PC-9 (cell line): ENCODE measurements at regions not wholly inside any gene's neighbourhood (a gene's known extent, or its start where the extent isn't known, plus 50 kb on each side); places are given as distances from the start of the nearest gene placed in this dataset.

Source experiments
- BruUV-seq: library from RNA; stranded (reverse); fragments of 400-500 nt; replicated peaks from 2 replicates; lab custom pipeline; 2021; lab: Mats Ljungman, UMichigan
- CTCF ChIA-PET: fragments of 300-600 bp; sonication (Branson Sonifier 250); formaldehyde crosslinking; loops from one replicate; lab custom pipeline; 2022; ENCODE audit warnings: antibody characterized with exemption; lab: Charles Lee
- POLR2A ChIA-PET: fragments of 300-600 bp; sonication (Branson Sonifier 250); formaldehyde crosslinking; loops from one replicate; lab custom pipeline; 2022; ENCODE audit warnings: antibody characterized with exemption; ENCODE audit not compliant: unreplicated experiment; lab: Charles Lee
- DNase-seq, 2 experiments: peaks; one replicate each; pipeline versions ENCODE4 v3.0.0 to v3.0.0-alpha.2; 2015 to 2022; ENCODE audit warnings: mixed read lengths in 1 of 2
- H2AFZ ChIP-seq: fragments of 200-600 bp; sonication (generic); 2 replicates; pipeline ENCODE4 v1.8.1; 2017; ENCODE audit warnings: antibody characterized with exemption
- H3F3A ChIP-seq: fragments of 200-600 bp; sonication (generic); 2 replicates; pipeline ENCODE4 v1.8.1; 2017; ENCODE audit warnings: antibody characterized with exemption, mild to moderate bottlenecking, low read depth; ENCODE audit not compliant: insufficient read depth
- H3K27ac ChIP-seq: fragments of 200-600 bp; sonication (generic); 2 replicates; pipeline ENCODE4 v1.6.1; 2016; ENCODE audit warnings: mixed run types
- H3K27me3 ChIP-seq: fragments of 200-600 bp; sonication (generic); 2 replicates; pipeline ENCODE4 v1.6.1; 2016; ENCODE audit warnings: low read depth, mixed run types; ENCODE audit not compliant: insufficient read depth
- H3K36me3 ChIP-seq: fragments of 200-600 bp; sonication (generic); 2 replicates; pipeline ENCODE4 v1.6.1; 2016; ENCODE audit warnings: low read depth, mixed run types
- H3K4me1 ChIP-seq: fragments of 200-600 bp; sonication (generic); replicated peaks from 2 replicates; pipeline ENCODE4 v1.6.1; 2016; ENCODE audit warnings: mixed run types; ENCODE audit not compliant: insufficient read depth
- H3K4me2 ChIP-seq: fragments of 200-600 bp; sonication (generic); 2 replicates; pipeline ENCODE4 v1.6.1; 2017; ENCODE audit warnings: mixed run types
- H3K4me3 ChIP-seq: fragments of 200-600 bp; sonication (generic); 2 replicates; pipeline ENCODE4 v1.6.1; 2016; ENCODE audit warnings: mixed run types
- H3K79me2 ChIP-seq: fragments of 200-600 bp; sonication (generic); 2 replicates; pipeline ENCODE4 v1.6.1; 2017; ENCODE audit warnings: low read depth, mixed run types
- H3K9me2 ChIP-seq: fragments of 200-600 bp; sonication (generic); 2 replicates; pipeline ENCODE4 v1.8.1; 2017; ENCODE audit warnings: mild to moderate bottlenecking; ENCODE audit not compliant: insufficient read depth
- H3K9me3 ChIP-seq: fragments of 200-600 bp; sonication (generic); 2 replicates; pipeline ENCODE4 v1.8.1; 2016; ENCODE audit warnings: low read depth; ENCODE audit not compliant: insufficient read depth
- H4K20me1 ChIP-seq: fragments of 200-600 bp; sonication (generic); 2 replicates; pipeline ENCODE4 v1.8.1; 2017; ENCODE audit not compliant: insufficient read depth
- CTCF ChIP-seq: fragments of 200-600 bp; sonication (generic); conservative IDR thresholded peaks from 2 replicates; pipeline ENCODE4 v1.6.1; 2017; ENCODE audit warnings: mixed run types, antibody characterized with exemption, mild to moderate bottlenecking, moderate library complexity
- EZH2 ChIP-seq: fragments of 200-600 bp; sonication (generic); IDR thresholded peaks from 2 replicates; pipeline ENCODE4 v1.8.0; 2017; ENCODE audit warnings: antibody characterized with exemption, low read depth
- intact Hi-C: fragments of 100-400 bp; cut with micrococcal nuclease; formaldehyde crosslinking; loops from one replicate; pipeline ENCODE4 v1.10.0; 2022; ENCODE audit not compliant: unreplicated experiment

GRCh38 chr9:12980085-12980851, 205.4 kb downstream of the LURAP1L start:
- POLR2A ChIA-PET: no interaction called here
- CTCF ChIA-PET: interaction anchor here (0.6 kb wide), 1 partner anchor 162 kb away, joined by 6 read pairs; no protein-coding TSS in a partner anchor
- H3K4me1 ChIP-seq: no peaks in the 10 kb centered on the region
- H3K9me3 ChIP-seq: no peaks in the 10 kb centered on the region
- no peak overlapping the region for H2AFZ ChIP-seq
- H3K27ac ChIP-seq: no peak overlapping the region
- no peaks in the 10 kb centered on the region for H3K36me3 ChIP-seq
- H3K4me2 ChIP-seq: no peak overlapping the region
- no peaks in the 10 kb centered on the region for H4K20me1 ChIP-seq
- no peaks in the 10 kb centered on the region for H3F3A ChIP-seq
- TF ChIP-seq CTCF (no peak), EZH2 (no peak)
- no peaks in the 10 kb centered on the region for H3K9me2 ChIP-seq
- intact Hi-C loops: no loop called here
- DNase-seq: no peak
- BruUV-seq: no TSS peak
- no peaks in the 10 kb centered on the region for H3K27me3 ChIP-seq
- H3K79me2 ChIP-seq: no peaks in the 10 kb centered on the region
- H3K4me3 ChIP-seq: no peak overlapping the region

GRCh38 chr9:12988258-12988657, 213.4 kb downstream of the LURAP1L start:
- Histone ChIP-seq H3F3A (no peaks in the 10 kb centered on the region), H3K27ac (no peak overlapping the region), H2AFZ (no peak overlapping the region), H3K36me3 (no peaks in the 10 kb centered on the region), H3K9me2 (no peaks in the 10 kb centered on the region), H3K4me2 (no peak overlapping the region), H3K9me3 (no peaks in the 10 kb centered on the region), H4K20me1 (no peaks in the 10 kb centered on the region), H3K4me3 (no peak overlapping the region), H3K27me3 (no peaks in the 10 kb centered on the region), H3K4me1 (no peaks in the 10 kb centered on the region), H3K79me2 (no peaks in the 10 kb centered on the region)
- CTCF ChIA-PET: no interaction called here
- POLR2A ChIA-PET: no interaction called here
- no TSS peak for BruUV-seq
- intact Hi-C loops: loop anchor here (2.0 kb wide), 1 partner anchor 263 kb away; no protein-coding TSS in a partner anchor
- DNase-seq: no peak
- TF ChIP-seq EZH2 (no peak), CTCF (peak; percentile 43)

DNA sequence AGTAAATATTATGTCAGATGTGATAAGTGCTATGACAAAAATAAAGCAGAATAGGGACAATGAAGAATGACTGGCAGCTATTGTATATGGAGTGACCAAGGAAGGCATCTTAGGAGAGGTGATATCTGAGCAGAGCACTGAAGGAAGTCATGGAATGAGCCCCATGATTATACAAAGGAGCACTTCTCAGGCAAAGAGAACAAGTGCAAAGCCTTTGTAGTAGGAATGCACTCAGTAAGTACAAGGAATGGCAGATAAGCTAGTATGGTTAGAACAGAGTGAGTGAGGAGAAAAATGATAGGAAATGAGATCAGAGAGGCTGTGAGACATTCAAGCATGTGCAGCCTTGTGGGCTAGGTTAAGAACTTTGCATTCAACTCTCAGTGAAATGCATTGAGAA, 214.8 kb downstream of the LURAP1L start:
- Histone ChIP-seq H3K9me3 (no peaks in the 10 kb centered on the region), H3K36me3 (no peaks in the 10 kb centered on the region), H4K20me1 (no peaks in the 10 kb centered on the region), H3K79me2 (no peaks in the 10 kb centered on the region), H3K9me2 (no peaks in the 10 kb centered on the region), H3K27me3 (no peaks in the 10 kb centered on the region), H2AFZ (no peak overlapping the region), H3K27ac (no peak overlapping the region), H3K4me3 (no peak overlapping the region), H3F3A (no peaks in the 10 kb centered on the region), H3K4me2 (no peak overlapping the region), H3K4me1 (no peaks in the 10 kb centered on the region)
- TF ChIP-seq EZH2 (no peak), CTCF (no peak)
- no peak for DNase-seq
- no TSS peak for BruUV-seq
- POLR2A ChIA-PET: no interaction called here
- CTCF ChIA-PET: interaction anchor here (0.7 kb wide), 1 partner anchor 1634 kb away, joined by 4 read pairs; no protein-coding TSS in a partner anchor
- intact Hi-C loops: loop anchor here (2.0 kb wide), 1 partner anchor 265 kb away; no protein-coding TSS in a partner anchor
